NOMO-1 treated with dmso at 0.1 percent for 144 hours (cell line): ENCODE measurements at regions not wholly inside any gene's neighbourhood (a gene's known extent, or its start where the extent isn't known, plus 50 kb on each side); places are given as distances from the start of the nearest gene placed in this dataset.
A peak's percentile ranks its signal among the peaks of the same experiment; 100 is the strongest.

Source experiments
- DNase-seq: peaks from one replicate; lab custom pipeline; 2025; ENCODE audit not compliant: unreplicated experiment; lab: John Stamatoyannopoulos, UW

- no peak for DNase-seq
Measured at GRCh38 chr5:107808671-107809137, 138.0 kb upstream of the EFNA5 start.

DNA sequence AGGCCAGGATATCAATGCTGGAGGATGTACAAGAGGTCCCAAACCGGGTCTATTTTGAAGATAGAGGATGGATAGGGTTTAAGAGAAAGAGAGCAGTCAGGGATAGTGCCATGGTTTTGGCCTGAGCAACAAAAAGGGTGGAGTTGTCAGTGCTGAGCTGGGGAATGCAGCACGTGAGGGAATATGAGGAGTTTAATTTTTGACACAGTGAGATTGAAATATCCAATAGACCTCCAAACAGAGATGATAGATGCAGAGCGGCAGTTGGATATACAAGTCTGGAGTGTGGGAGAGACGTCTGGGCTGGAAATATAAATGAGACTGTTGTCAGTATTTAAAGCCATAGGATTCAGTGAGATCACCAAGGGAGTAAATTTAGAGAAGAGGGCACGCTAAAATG, 136.7 kb upstream of the EFNA5 start:
- no peak for DNase-seq

DNA sequence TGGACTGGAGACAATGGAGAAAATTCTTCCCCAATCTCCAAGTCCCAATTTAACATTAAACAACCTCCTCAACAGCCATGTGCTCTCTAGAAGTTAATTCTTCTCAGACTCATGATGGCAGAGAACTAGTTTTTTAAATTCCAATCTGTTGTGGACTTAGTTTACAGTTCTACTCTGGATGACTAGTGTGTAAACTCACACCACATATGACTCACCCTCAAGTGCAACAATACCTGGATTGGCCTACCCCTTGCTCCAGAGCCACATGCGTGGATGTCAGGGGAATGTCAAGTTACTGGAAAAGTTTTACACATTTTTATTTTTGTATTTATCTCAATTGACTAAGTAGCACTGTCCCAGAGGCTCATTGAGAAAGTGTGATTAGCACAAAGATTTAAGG, 136.0 kb upstream of the EFNA5 start:
- no peak for DNase-seq

- DNase-seq = no peak
Measured at GRCh38 chr5:107806271-107806670, 135.5 kb upstream of the EFNA5 start.

- DNase-seq = no peak
Measured at GRCh38 chr5:107805824-107806223, 135.1 kb upstream of the EFNA5 start.

- no peak for DNase-seq
Measured at GRCh38 chr5:107805166-107805565, 134.4 kb upstream of the EFNA5 start.

DNA sequence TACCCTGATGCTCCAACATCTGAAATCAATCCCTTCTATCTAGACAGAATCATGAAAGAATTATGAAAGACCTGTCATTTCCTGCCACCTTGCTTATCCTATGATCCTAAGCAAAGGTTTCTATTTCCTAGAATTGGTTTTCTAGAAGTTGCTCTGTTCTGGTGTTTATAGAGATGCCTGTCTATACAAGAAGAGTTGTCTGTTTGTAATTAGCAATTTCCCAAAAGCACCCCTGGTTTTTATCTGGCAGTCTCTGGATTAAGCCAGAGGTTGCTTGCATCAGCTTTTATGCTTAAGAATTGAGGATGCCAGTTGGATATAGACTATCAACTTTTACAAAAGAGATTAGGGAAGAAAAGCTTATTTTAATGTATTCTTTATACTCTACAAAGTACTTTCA, 133.0 kb upstream of the EFNA5 start:
- DNase-seq = no peak

- no peak for DNase-seq
Measured at GRCh38 chr5:107801061-107801460, 130.3 kb upstream of the EFNA5 start.

GRCh38 chr5:107799306-107799705, 128.6 kb upstream of the EFNA5 start:
- peak; percentile 10 for DNase-seq

GRCh38 chr5:107796797-107797196, 126.1 kb upstream of the EFNA5 start:
- DNase-seq = no peak

- no peak for DNase-seq
Measured at GRCh38 chr5:107794741-107795140, 124.0 kb upstream of the EFNA5 start.

- no peak for DNase-seq
Measured at GRCh38 chr5:107792940-107793339, 122.2 kb upstream of the EFNA5 start.

- no peak for DNase-seq
Measured at GRCh38 chr5:107790671-107791070, 119.9 kb upstream of the EFNA5 start.

GRCh38 chr5:107786424-107786823, 115.7 kb upstream of the EFNA5 start:
- DNase-seq = no peak

GRCh38 chr5:107783551-107783950, 112.8 kb upstream of the EFNA5 start:
- no peak for DNase-seq

- no peak for DNase-seq
Measured at GRCh38 chr5:107782561-107783169, 111.9 kb upstream of the EFNA5 start.

DNA sequence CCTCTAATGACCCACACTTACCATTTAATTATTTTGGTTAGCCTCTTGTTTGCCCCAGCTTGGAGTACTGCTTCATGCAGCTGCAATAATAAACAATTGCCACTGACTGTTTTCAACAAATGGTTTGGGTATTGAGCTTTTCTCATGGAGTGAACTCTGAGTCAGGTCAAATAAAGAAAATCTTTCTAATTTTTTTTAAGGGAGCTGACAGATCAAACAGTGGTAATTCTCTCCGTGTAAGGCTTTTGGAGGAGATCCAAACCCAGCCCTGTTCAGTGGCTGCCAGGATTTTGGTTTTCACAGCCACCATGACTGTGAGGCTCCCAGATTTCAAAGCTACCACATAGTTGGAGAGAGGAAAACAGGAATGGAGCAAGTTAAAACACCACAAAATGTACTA, 110.7 kb upstream of the EFNA5 start:
- DNase-seq = no peak

DNA sequence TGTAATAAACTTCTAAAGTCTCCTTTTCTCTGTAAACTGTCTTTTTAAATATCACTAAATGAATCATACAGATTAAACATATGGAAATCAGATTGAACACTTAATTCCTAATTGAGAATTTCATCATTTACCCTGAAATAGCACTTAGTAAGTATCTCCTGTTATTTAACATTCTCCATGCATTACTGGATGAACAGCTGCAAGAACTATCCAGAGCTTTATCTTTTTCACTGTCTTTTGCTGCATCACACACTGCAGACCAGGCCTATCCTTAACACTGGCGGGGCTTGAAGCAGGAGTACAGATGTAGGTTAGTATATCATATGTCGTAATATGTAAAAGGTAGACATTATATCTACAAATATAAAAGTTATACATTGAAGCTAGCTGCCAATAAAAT, 108.7 kb upstream of the EFNA5 start:
- no peak for DNase-seq

GRCh38 chr5:107778647-107779046, 107.9 kb upstream of the EFNA5 start:
- no peak for DNase-seq

DNA sequence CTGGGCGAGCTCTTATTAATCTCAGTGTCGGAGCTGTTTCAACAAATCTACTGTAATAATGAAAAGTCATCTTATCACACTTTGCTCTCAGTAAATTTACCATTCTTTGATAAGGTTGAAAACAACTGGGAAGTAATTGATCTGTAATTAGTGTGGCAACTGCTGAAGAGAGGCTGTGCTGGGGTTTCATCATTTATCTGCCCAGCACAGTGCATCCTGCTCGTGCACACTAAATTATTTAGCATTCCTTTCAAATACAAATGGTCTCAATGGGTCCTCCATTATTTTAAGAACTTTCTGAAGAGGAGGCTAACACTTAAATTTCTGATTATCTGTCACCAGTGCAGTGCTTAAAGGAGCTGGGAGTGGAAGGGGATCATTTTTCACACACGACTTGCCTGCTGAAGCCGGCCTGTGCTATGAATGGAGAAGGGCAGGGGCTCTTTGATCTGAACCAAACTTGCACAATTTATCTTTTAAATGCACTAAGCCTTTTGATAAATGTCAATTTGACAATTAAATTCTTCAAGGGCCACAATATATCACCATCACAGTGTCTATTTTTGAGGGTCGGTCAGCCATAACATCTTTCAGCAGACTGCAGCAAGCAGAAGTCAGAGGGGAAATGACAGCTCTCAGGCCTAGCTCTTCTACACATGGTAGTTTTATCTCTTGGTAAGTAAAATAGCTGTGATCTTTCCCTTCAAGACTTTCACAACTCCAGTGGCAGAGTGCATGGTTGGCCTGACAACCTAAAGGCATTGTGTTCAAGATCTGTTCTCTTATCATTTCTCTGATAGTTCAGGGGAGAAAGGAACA, 106.4 kb upstream of the EFNA5 start:
- no peak for DNase-seq

DNA sequence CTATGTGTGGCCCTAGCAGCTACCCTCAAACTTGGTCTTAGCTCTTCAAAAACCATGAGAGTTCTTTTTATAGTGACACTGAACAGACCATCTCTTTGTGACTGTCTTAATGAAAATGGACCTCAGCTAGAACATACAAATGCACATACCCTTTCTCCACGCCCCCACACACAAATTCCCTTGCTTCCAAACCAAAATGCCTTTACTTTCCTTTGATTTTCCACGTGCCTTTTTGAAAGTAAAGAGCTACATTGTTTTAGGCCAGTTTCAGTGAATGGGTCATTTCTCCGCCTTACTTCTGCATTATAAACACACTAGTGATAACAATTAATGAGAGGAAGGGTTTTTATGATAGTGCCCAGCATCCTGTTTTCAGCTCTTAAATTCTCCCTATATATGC, 105.8 kb upstream of the EFNA5 start:
- DNase-seq = no peak

- DNase-seq = no peak
Measured at GRCh38 chr5:107774316-107774715, 103.6 kb upstream of the EFNA5 start.

DNA sequence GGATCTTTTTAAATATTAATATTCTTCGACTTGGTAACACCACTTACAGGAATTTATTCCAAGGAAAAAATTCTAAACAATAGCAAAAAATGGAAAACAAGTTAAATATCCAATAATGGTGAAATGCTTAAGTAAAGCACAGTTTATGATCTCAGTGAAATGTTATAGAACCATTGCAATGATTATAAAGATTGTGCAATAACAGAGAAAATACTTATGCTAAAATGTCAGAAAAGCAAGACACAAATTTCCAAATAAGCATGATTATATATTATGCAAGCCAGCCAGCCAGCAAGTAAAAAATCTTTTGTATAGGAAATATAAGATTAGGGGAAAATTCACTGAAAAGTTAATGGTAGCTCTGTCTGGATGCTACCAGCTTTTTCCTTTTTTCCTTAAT, 102.7 kb upstream of the EFNA5 start:
- DNase-seq = no peak
